ENCODE measurements at regions not wholly inside any gene's neighbourhood (a gene's known extent, or its start where the extent isn't known, plus 50 kb on each side); places are given as distances from the start of the nearest gene placed in this dataset.

DNA sequence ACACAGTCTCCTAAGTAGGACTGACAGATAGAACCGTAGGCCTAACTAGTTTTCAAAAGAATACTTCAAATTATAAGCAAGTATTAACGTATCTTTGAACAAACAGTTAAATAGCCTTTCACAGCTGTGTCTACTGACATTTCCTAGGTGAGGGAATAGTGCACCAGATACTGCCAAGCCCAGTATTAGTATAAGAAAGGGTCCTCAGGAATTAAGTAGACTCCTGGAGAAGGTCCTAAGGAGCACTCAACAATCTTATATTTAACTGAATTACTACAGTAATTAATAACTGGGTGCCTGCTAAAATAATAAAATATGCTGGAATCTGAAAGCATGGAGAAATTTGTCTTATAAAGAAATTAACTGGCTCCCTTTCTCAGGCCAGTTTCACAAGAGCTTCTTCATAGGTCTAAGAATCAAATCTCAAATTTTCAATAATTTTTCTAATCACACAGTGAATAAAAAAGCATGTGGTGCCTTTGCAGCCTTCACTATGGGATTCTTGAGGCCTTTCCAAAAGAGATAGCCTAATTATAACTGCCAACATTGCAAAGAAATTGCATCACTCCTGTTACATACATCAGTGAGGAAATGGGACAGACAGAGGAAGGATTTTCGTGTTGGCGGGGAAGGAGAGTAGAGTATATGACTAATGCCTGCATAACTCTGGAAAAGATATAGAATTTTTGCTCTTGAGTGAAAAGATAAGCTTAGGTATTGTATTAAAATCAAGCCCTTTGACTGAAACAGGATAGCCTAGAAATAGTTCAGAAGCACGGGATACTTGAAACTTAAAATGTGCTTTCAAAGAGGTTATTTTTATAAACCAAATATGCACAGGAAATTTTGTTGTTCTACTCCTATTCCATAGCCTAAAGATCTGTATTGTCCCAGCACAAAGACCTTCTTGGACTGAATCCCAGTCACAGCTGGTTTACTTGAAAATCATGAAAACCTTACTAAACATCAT is 228.6 kb upstream of the STK17B start:
- TF ChIP-seq, protein P1, sequence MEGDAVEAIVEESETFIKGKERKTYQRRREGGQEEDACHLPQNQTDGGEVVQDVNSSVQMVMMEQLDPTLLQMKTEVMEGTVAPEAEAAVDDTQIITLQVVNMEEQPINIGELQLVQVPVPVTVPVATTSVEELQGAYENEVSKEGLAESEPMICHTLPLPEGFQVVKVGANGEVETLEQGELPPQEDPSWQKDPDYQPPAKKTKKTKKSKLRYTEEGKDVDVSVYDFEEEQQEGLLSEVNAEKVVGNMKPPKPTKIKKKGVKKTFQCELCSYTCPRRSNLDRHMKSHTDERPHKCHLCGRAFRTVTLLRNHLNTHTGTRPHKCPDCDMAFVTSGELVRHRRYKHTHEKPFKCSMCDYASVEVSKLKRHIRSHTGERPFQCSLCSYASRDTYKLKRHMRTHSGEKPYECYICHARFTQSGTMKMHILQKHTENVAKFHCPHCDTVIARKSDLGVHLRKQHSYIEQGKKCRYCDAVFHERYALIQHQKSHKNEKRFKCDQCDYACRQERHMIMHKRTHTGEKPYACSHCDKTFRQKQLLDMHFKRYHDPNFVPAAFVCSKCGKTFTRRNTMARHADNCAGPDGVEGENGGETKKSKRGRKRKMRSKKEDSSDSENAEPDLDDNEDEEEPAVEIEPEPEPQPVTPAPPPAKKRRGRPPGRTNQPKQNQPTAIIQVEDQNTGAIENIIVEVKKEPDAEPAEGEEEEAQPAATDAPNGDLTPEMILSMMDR (IDR thresholded peaks at IDR 0.05), result no peak
- TF ChIP-seq POLR2A (IDR thresholded peaks at IDR 0.05), result no peak

All from adrenal gland (tissue), 5 donors.